ENCODE measurements at regions not wholly inside any gene's neighbourhood (a gene's known extent, or its start where the extent isn't known, plus 50 kb on each side); places are given as distances from the start of the nearest gene placed in this dataset.

DNA sequence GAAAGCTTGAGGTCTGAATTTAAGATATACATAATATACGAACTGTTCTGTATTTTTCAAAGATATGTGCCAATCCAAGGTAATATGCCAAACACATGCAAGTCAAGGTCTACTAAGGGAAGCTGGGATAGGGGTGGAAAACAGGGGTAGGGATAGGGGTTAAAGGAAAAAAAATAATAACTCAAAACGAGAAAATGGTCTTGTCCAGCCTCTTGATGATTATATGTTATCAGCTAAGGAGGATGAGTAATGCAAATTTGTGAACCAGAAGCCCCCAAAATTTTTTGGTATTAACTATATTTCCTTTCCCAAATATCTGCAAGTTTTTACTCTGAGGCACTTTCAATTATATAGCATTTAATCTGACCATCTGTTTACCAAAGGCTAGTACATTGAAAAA, 219.3 kb downstream of the ZEB2 start:
- WGBS (ENCODE audit: extremely low coverage, insufficient read length, low lambda C conversion rate): no CpG with 5 or more reads among the region's 2 CpGs
- H3K4me1 Mint-ChIP-seq: peaks cover 6 to 7% of the 10 kb centered on the region in 2 experiments; a peak in 3 of 4 replicates
- Histone ChIP-seq H3K79me1 (ENCODE audit: insufficient read depth, low read depth, low read length, poor library complexity, severe bottlenecking) (no peaks in the 10 kb centered on the region), H3K4ac (ENCODE audit: low read depth, low read length) (no peak overlapping the region), H3K18ac (ENCODE audit: insufficient read length, low read depth, low read length) (no peak overlapping the region), H4K91ac (ENCODE audit: insufficient read length, low read depth, low read length) (no peak overlapping the region), H2BK20ac (ENCODE audit: low read depth, low read length, poor library complexity, severe bottlenecking) (no peak overlapping the region), H4K5ac (ENCODE audit: insufficient read length, low read depth, low read length) (no peak overlapping the region), H3K56ac (ENCODE audit: insufficient read length, low read depth, low read length) (no peak overlapping the region), H2BK12ac (ENCODE audit: insufficient read length, low read depth, low read length) (no peak overlapping the region), H3K27me3 (ENCODE audit: insufficient read depth, low read length) (no peaks in the 10 kb centered on the region), H4K20me1 (ENCODE audit: control insufficient read depth, insufficient read depth, insufficient read length) (no peaks in the 10 kb centered on the region), H2AFZ (ENCODE audit: low read length) (no peak overlapping the region), H3K14ac (ENCODE audit: insufficient read depth, low read length) (no peak overlapping the region), H2BK120ac (ENCODE audit: low read depth, low read length, poor library complexity, severe bottlenecking) (no peak overlapping the region), H3K4me1 (ENCODE audit: insufficient read depth, low read length) (no peaks in the 10 kb centered on the region), H3K9ac (ENCODE audit: extremely low read depth, insufficient read length, low read length) (no peak overlapping the region), H2BK5ac (ENCODE audit: insufficient read length, low read length) (no peak overlapping the region), H3K27ac (ENCODE audit: insufficient read length, low read depth, low read length) (no peak overlapping the region), H3K9me3 (ENCODE audit: control insufficient read depth, low read depth, low read length) (no peaks in the 10 kb centered on the region), H3K4me2 (ENCODE audit: insufficient read depth, insufficient read length, low read length) (no peak overlapping the region), H3K23me2 (ENCODE audit: insufficient read length, low read depth, low read length, poor library complexity, severe bottlenecking) (no peaks in the 10 kb centered on the region), H4K8ac (replicated peaks; ENCODE audit: insufficient read length, low read depth, low read length) (no peak overlapping the region), H3T11ph (ENCODE audit: low read length) (no peak overlapping the region), H2BK15ac (ENCODE audit: low read depth, low read length) (no peak overlapping the region), H3K79me2 (ENCODE audit: insufficient read depth, low read length) (peaks cover 5% of the 10 kb centered on the region), H2AK5ac (ENCODE audit: insufficient read length, low read length) (no peak overlapping the region), H3K23ac (ENCODE audit: insufficient read length, low read depth, low read length) (no peak overlapping the region)
- H3K27ac Mint-ChIP-seq: no peak overlapping the region
- DNase-seq: no peak
- no peaks in the 10 kb centered on the region for H3K36me3 Mint-ChIP-seq (ENCODE audit: insufficient read depth in 1 of 3, low read depth in 3 of 3)
- TF ChIP-seq, protein P1, sequence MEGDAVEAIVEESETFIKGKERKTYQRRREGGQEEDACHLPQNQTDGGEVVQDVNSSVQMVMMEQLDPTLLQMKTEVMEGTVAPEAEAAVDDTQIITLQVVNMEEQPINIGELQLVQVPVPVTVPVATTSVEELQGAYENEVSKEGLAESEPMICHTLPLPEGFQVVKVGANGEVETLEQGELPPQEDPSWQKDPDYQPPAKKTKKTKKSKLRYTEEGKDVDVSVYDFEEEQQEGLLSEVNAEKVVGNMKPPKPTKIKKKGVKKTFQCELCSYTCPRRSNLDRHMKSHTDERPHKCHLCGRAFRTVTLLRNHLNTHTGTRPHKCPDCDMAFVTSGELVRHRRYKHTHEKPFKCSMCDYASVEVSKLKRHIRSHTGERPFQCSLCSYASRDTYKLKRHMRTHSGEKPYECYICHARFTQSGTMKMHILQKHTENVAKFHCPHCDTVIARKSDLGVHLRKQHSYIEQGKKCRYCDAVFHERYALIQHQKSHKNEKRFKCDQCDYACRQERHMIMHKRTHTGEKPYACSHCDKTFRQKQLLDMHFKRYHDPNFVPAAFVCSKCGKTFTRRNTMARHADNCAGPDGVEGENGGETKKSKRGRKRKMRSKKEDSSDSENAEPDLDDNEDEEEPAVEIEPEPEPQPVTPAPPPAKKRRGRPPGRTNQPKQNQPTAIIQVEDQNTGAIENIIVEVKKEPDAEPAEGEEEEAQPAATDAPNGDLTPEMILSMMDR (conservative IDR thresholded peaks at IDR 0.05): no peak
- H3K9me3 Mint-ChIP-seq: no peaks in the 10 kb centered on the region
- no peaks in the 10 kb centered on the region for H3K27me3 Mint-ChIP-seq (ENCODE audit: low read depth)
- H3K4me3 Mint-ChIP-seq: no peak overlapping the region

All from H9 (cell line).